Lung (tissue), 11 donors: ENCODE measurements at regions not wholly inside any gene's neighbourhood (a gene's known extent, or its start where the extent isn't known, plus 50 kb on each side); places are given as distances from the start of the nearest gene placed in this dataset.

Experiments
- ATAC-seq: fragments of 200-7000 bp; cut with Tn5 transposase; one replicate; pipeline ENCODE4 v1.9.1; 2020; ENCODE audit warnings: moderate number of reproducible peaks; ENCODE audit not compliant: insufficient read depth, low FRiP score
- DNase-seq, 3 donors: peaks; one replicate each; pipeline ENCODE4 v3.0.0-alpha.2; 2013 to 2017
- H3K27ac ChIP-seq, 2 donors: one replicate each; pipeline ENCODE4 v1.5.1; 2013; ENCODE audit warnings: mild to moderate bottlenecking in 2 of 2, moderate library complexity in 2 of 2, control low read depth in 1 of 2, inconsistent platforms in 1 of 2, low read depth in 1 of 2, low read length in 1 of 2
- H3K27me3 ChIP-seq, 3 donors: one replicate each; pipeline ENCODE4 v1.5.1; 2013; ENCODE audit warnings: low read length in 2 of 3; ENCODE audit not compliant: control insufficient read depth in 3 of 3, insufficient read depth in 3 of 3
- H3K36me3 ChIP-seq, 4 donors: one replicate each; pipeline ENCODE4 v1.5.1; 2013; ENCODE audit warnings: low read length in 4 of 4, mild to moderate bottlenecking in 1 of 4, moderate library complexity in 1 of 4; ENCODE audit not compliant: control insufficient read depth in 4 of 4, insufficient read depth in 4 of 4
- H3K4me1 ChIP-seq, 5 donors: one replicate each; pipeline ENCODE4 v1.5.1; 2013; ENCODE audit warnings: low read length in 5 of 5, mild to moderate bottlenecking in 2 of 5, moderate library complexity in 1 of 5; ENCODE audit not compliant: control insufficient read depth in 5 of 5, insufficient read depth in 5 of 5
- H3K4me3 ChIP-seq: one replicate; pipeline ENCODE4 v1.5.1; 2013; ENCODE audit warnings: mild to moderate bottlenecking, control low read depth, moderate library complexity
- H3K9ac ChIP-seq, 2 donors: one replicate each; pipeline ENCODE4 v1.5.1; 2013; ENCODE audit warnings: low read length in 2 of 2, control low read depth in 1 of 2; ENCODE audit not compliant: insufficient read depth in 1 of 2
- H3K9me3 ChIP-seq, 4 donors: one replicate each; pipeline ENCODE4 v1.5.1; 2013; ENCODE audit warnings: low read length in 3 of 4, mild to moderate bottlenecking in 1 of 4, moderate library complexity in 1 of 4; ENCODE audit not compliant: control insufficient read depth in 4 of 4, insufficient read depth in 3 of 4
- CTCF ChIP-seq: IDR thresholded peaks from 2 replicates; pipeline ENCODE4 v1.5.1; 2012; ENCODE audit warnings: mild to moderate bottlenecking; ENCODE audit errors: control extremely low read depth, extremely low read depth
- WGBS, 2 donors: extraction: QIAGEN DNeasy Blood & Tissue Kit; methylation state at CpG; one replicate each; pipeline ENCODE4 v1.1.7; 2013; 5-methylcytosine and 5-hydroxymethylcytosine counted together
- donor health status: control.
- donor health status: control.
- donor health status: Bipolar disorder and iron deficiency.
- donor health status: healthy.
- donor health status: DM: yes; HTN: yes; CAD: no.

GRCh38 chr4:22911285-22911684 is 218.5 kb downstream of the GBA3 start:
- no peak for TF ChIP-seq CTCF
- H3K27ac ChIP-seq = no peak overlapping the region
- no peak for ATAC-seq

GRCh38 chr4:22910200-22910599 is 217.5 kb downstream of the GBA3 start:
- DNase-seq (no peak), ATAC-seq (no peak)
- Histone ChIP-seq H3K9me3 (no peaks in the 10 kb centered on the region), H3K27ac (no peak overlapping the region), H3K4me3 (no peak overlapping the region), H3K27me3 (no peaks in the 10 kb centered on the region), H3K4me1 (peaks cover 0 to 4% (median 0%) of the 10 kb centered on the region in 5 donors), H3K9ac (no peak overlapping the region), H3K36me3 (no peaks in the 10 kb centered on the region)
- no peak for TF ChIP-seq CTCF
- WGBS, 2 donors = 42 to 48% methylated on average over 2 of the region's 2 CpGs

More at GRCh38 chr4:22911285-22911684, 218.5 kb downstream of the GBA3 start:
- Histone ChIP-seq H3K27me3 (no peaks in the 10 kb centered on the region), H3K4me3 (no peak overlapping the region), H3K36me3 (no peaks in the 10 kb centered on the region), H3K9me3 (no peaks in the 10 kb centered on the region), H3K4me1 (peaks cover 0 to 1% (median 0%) of the 10 kb centered on the region in 5 donors), H3K9ac (no peak overlapping the region)
- DNase-seq = no peak

- 55 to 75% methylated on average over 2 of the region's 2 CpGs for WGBS, 2 donors
- Histone ChIP-seq H3K4me1 (peaks cover 0 to 8% (median 4%) of the 10 kb centered on the region in 5 donors), H3K36me3 (no peaks in the 10 kb centered on the region), H3K9ac (no peak overlapping the region), H3K27me3 (no peaks in the 10 kb centered on the region), H3K27ac (no peak overlapping the region), H3K4me3 (no peak overlapping the region), H3K9me3 (no peaks in the 10 kb centered on the region)
- ATAC-seq (no peak), DNase-seq (no peak)
- no peak for TF ChIP-seq CTCF
Measured at GRCh38 chr4:22906045-22906444, 213.3 kb downstream of the GBA3 start.

GRCh38 chr4:22903913-22904312 is 211.2 kb downstream of the GBA3 start:
- WGBS, 2 donors = 22 to 27% methylated on average over 3 of the region's 3 CpGs
- Histone ChIP-seq H3K4me3 (no peak overlapping the region), H3K9ac (no peak overlapping the region), H3K27me3 (no peaks in the 10 kb centered on the region), H3K9me3 (no peaks in the 10 kb centered on the region), H3K36me3 (no peaks in the 10 kb centered on the region), H3K27ac (no peak overlapping the region), H3K4me1 (peaks cover 0 to 8% (median 4%) of the 10 kb centered on the region in 5 donors)
- TF ChIP-seq CTCF = no peak
- DNase-seq (peak in 1 of 3 donors; percentile 6), ATAC-seq (no peak)
